H1 (cell line): ENCODE measurements at regions not wholly inside any gene's neighbourhood (a gene's known extent, or its start where the extent isn't known, plus 50 kb on each side); places are given as distances from the start of the nearest gene placed in this dataset.

Experiments used
- CEBPB ChIP-seq: IDR thresholded peaks from 2 replicates; pipeline ENCODE4 v1.6.1; 2012; ENCODE audit warnings: low read depth, low read length
- JUND ChIP-seq: IDR thresholded peaks from 2 replicates; pipeline ENCODE4 v1.6.1; 2011; ENCODE audit warnings: mild to moderate bottlenecking, improper control_type of control experiment, low read length
- PHF8 ChIP-seq: fragments of 200-600 bp; sonication (generic); conservative IDR thresholded peaks from 2 replicates; pipeline ENCODE4 v1.7.1; 2012; ENCODE audit warnings: low read depth, mild to moderate bottlenecking, inconsistent platforms, low read length, moderate library complexity
- POLR2A ChIP-seq, 2 experiments: IDR thresholded peaks; 1 replicate in 1 of 2; 2 replicates in 1 of 2; pipeline ENCODE4 v1.6.1; 2011; ENCODE audit warnings: low read depth in 2 of 2, low read length in 2 of 2, mild to moderate bottlenecking in 2 of 2; ENCODE audit errors: control extremely low read depth in 1 of 2
- SP1 ChIP-seq: IDR thresholded peaks from 2 replicates; pipeline ENCODE4 v1.6.1; 2011; ENCODE audit warnings: low read depth, low read length
- TF ChIP-seq, protein P1 (sequence below), 3 experiments: IDR thresholded peaks; 1 replicate in 2 of 3; 2 replicates in 1 of 3; pipeline versions ENCODE4 v1.5.1 to v1.6.1; 2011; ENCODE audit warnings: low read length in 3 of 3, mild to moderate bottlenecking in 3 of 3, inconsistent platforms in 2 of 3, low read depth in 1 of 3, moderate library complexity in 1 of 3; ENCODE audit not compliant: insufficient read depth in 1 of 3; ENCODE audit errors: control extremely low read depth in 1 of 3

DNA sequence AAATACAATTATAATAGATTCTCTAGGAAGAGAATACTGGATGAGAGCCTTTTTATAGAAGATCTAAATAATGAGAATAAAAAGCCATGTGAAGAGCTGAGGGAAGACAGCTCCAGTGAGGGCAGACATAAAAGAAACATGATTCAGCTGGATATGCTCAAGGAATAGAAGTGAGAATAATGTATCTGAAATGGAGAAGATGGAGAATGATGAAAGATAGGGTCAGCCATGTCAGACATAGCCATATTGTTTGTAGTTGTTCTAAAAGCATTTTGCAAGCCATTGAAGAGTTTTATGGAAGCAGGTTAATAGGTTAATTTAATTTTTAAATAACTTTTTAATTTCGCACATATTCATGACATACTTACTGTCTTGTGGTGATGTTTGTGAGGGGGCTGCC, 713.5 kb upstream of the ARPP21 start:
- TF ChIP-seq, protein P1, sequence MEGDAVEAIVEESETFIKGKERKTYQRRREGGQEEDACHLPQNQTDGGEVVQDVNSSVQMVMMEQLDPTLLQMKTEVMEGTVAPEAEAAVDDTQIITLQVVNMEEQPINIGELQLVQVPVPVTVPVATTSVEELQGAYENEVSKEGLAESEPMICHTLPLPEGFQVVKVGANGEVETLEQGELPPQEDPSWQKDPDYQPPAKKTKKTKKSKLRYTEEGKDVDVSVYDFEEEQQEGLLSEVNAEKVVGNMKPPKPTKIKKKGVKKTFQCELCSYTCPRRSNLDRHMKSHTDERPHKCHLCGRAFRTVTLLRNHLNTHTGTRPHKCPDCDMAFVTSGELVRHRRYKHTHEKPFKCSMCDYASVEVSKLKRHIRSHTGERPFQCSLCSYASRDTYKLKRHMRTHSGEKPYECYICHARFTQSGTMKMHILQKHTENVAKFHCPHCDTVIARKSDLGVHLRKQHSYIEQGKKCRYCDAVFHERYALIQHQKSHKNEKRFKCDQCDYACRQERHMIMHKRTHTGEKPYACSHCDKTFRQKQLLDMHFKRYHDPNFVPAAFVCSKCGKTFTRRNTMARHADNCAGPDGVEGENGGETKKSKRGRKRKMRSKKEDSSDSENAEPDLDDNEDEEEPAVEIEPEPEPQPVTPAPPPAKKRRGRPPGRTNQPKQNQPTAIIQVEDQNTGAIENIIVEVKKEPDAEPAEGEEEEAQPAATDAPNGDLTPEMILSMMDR (IDR thresholded peaks at IDR 0.05; ENCODE audit: control extremely low read depth in 1 of 3, insufficient read depth in 1 of 3, low read depth in 1 of 3, low read length in 3 of 3): no peak
- TF ChIP-seq JUND (no peak), CEBPB (no peak), POLR2A (IDR thresholded peaks at IDR 0.05; ENCODE audit: control extremely low read depth in 1 of 2, low read depth in 2 of 2, low read length in 2 of 2) (no peak), SP1 (no peak), PHF8 (no peak)
